ENCODE measurements at regions not wholly inside any gene's neighbourhood (a gene's known extent, or its start where the extent isn't known, plus 50 kb on each side); places are given as distances from the start of the nearest gene placed in this dataset.

DNA sequence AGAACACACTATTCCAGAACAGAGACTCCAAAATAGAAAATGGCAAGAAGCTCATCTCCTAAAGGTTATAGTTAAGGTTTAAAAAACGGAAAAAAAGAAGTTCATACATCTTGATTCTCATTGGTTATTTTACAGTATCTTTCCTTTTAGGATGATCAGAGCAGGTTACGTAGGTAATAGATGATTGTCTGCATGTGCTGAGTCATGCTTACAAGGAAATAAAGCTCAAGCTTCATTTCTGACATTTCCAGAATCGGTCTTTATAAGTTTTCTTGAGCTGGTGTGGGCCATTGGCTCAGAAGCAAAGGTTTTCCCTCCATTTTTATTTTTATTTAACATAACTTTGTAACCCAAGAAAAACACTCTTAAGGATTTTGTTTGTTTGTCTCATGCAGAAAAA lies 1030.3 kb upstream of the CDH8 start:
- Histone ChIP-seq H3K4me1 (ENCODE audit: low read depth) (no peaks in the 10 kb centered on the region), H3K9me3 (ENCODE audit: low read depth) (no peaks in the 10 kb centered on the region), H3K36me3 (no peaks in the 10 kb centered on the region), H3K27me3 (no peaks in the 10 kb centered on the region), H3K4me3 (no peak overlapping the region), H3K27ac (no peak overlapping the region)
- TF ChIP-seq, protein P1, sequence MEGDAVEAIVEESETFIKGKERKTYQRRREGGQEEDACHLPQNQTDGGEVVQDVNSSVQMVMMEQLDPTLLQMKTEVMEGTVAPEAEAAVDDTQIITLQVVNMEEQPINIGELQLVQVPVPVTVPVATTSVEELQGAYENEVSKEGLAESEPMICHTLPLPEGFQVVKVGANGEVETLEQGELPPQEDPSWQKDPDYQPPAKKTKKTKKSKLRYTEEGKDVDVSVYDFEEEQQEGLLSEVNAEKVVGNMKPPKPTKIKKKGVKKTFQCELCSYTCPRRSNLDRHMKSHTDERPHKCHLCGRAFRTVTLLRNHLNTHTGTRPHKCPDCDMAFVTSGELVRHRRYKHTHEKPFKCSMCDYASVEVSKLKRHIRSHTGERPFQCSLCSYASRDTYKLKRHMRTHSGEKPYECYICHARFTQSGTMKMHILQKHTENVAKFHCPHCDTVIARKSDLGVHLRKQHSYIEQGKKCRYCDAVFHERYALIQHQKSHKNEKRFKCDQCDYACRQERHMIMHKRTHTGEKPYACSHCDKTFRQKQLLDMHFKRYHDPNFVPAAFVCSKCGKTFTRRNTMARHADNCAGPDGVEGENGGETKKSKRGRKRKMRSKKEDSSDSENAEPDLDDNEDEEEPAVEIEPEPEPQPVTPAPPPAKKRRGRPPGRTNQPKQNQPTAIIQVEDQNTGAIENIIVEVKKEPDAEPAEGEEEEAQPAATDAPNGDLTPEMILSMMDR (IDR thresholded peaks at IDR 0.05; ENCODE audit: low read depth, low read length) = no peak
- no peak for DNase-seq (ENCODE audit: low read depth in 1 of 2, low spot score in 1 of 2)

DNA sequence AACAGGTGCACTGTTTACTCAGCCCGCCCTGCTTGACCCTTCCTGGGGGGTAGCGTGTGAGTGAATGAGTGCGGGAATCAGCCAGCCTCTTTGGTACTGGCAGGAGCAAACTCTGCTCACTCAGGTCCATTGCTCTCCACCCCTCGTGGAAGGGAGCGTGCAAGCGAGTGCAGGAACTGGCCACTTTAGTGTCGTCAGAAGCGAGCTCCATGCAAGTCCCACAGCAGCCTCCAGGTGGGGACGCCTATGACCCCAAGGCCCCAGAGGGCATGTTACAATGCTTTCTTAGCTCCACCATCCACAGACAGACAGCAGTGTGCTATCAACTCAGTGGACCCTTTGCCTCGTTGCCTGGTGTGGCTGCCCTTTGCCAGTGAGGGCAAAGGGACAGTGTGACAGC lies 1025.1 kb upstream of the CDH8 start:
- Histone ChIP-seq H3K27ac (no peak overlapping the region), H3K4me3 (no peak overlapping the region), H3K27me3 (no peaks in the 10 kb centered on the region), H3K4me1 (ENCODE audit: low read depth) (no peaks in the 10 kb centered on the region), H3K36me3 (no peaks in the 10 kb centered on the region), H3K9me3 (ENCODE audit: low read depth) (no peaks in the 10 kb centered on the region)
- TF ChIP-seq, protein P1 (IDR thresholded peaks at IDR 0.05; ENCODE audit: low read depth, low read length) = no peak
- DNase-seq (ENCODE audit: low read depth in 1 of 2, low spot score in 1 of 2) = no peak

DNA sequence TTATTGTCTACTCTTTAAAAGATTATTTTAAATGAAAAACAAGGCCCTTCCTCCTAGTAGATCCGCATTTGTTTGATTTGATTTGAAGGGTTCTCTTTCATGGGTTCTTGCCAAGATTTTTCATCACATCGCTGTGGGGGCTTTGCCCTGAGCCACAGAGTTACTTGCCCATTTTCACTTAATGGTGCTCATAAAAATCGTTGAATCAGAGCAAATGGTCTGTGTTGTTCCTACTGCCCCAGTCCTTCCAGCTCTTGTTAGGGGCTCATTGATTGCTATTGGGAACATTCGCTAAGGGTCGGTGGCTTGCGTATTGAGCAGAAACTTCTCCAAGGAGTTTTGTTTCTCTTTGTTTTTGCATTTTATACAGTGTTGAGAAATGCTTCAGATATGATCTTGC lies 1023.4 kb upstream of the CDH8 start:
- Histone ChIP-seq H3K27me3 (no peaks in the 10 kb centered on the region), H3K4me3 (no peak overlapping the region), H3K9me3 (ENCODE audit: low read depth) (no peaks in the 10 kb centered on the region), H3K27ac (no peak overlapping the region), H3K4me1 (ENCODE audit: low read depth) (no peaks in the 10 kb centered on the region), H3K36me3 (no peaks in the 10 kb centered on the region)
- TF ChIP-seq, protein P1 (IDR thresholded peaks at IDR 0.05; ENCODE audit: low read depth, low read length) = no peak
- no peak for DNase-seq (ENCODE audit: low read depth in 1 of 2, low spot score in 1 of 2)

DNA sequence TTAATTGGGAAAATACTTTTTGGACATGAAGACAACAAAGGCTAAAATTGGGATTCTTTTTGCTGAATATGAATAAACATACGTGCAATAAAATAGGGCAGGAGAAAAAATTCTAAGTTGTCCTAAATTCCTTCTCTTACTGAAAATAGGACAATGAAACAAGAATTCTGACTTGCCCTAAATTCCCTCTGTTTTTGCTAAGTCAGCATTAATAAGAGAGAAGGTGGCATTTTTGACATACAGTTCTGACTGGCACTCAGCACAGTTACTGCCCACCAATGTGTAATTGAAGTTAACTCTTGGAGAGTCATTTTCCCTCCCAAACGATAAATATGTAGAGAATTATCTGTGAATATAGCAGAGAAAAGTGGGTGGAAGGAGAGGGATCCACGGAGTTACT lies 1021.1 kb upstream of the CDH8 start:
- Histone ChIP-seq H3K27ac (no peak overlapping the region), H3K9me3 (ENCODE audit: low read depth) (no peaks in the 10 kb centered on the region), H3K4me1 (ENCODE audit: low read depth) (no peaks in the 10 kb centered on the region), H3K4me3 (no peak overlapping the region), H3K36me3 (no peaks in the 10 kb centered on the region), H3K27me3 (no peaks in the 10 kb centered on the region)
- TF ChIP-seq, protein P1 (IDR thresholded peaks at IDR 0.05; ENCODE audit: low read depth, low read length) = no peak
- DNase-seq (ENCODE audit: low read depth in 1 of 2, low spot score in 1 of 2) = no peak

DNA sequence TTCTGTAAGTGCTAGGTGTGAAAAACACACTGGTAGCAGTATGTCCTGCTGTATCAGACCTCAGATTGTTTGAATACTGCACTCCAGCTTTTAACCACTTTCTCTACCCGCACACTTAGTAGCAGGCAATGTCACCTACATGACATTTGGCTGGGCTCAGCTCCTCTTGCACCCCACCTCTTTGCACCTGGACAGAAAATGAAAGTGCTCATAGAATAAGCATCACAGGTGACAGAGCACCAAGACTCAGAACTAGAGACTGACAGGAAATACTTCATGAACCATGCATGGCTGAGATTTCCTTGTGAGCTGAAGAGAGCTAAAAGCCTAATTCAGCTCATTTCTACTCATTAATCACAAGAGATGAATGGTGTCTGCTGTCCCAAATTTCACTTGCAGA lies 1014.2 kb upstream of the CDH8 start:
- Histone ChIP-seq H3K36me3 (no peaks in the 10 kb centered on the region), H3K9me3 (ENCODE audit: low read depth) (no peaks in the 10 kb centered on the region), H3K4me3 (no peak overlapping the region), H3K4me1 (ENCODE audit: low read depth) (no peaks in the 10 kb centered on the region), H3K27ac (no peak overlapping the region), H3K27me3 (no peaks in the 10 kb centered on the region)
- TF ChIP-seq, protein P1 (IDR thresholded peaks at IDR 0.05; ENCODE audit: low read depth, low read length) = no peak
- no peak for DNase-seq (ENCODE audit: low read depth in 1 of 2, low spot score in 1 of 2)

Data from cardiac muscle cell (in vitro differentiated cells and primary cell).